Muscle of leg (tissue), 3 donors: ENCODE measurements at regions not wholly inside any gene's neighbourhood (a gene's known extent, or its start where the extent isn't known, plus 50 kb on each side); places are given as distances from the start of the nearest gene placed in this dataset.

Experiments
- DNase-seq: peaks from one replicate; pipeline ENCODE4 v3.0.0; 2013
- H3K27ac ChIP-seq: one replicate; pipeline ENCODE4 v1.5.1; 2013; ENCODE audit warnings: mild to moderate bottlenecking, low read length, control low read depth
- H3K27me3 ChIP-seq: one replicate; pipeline ENCODE4 v1.6.1; 2013; ENCODE audit warnings: low read length; ENCODE audit not compliant: control insufficient read depth, insufficient read depth
- H3K36me3 ChIP-seq: one replicate; pipeline ENCODE4 v1.6.1; 2013; ENCODE audit warnings: low read length; ENCODE audit not compliant: control insufficient read depth, insufficient read depth
- H3K4me1 ChIP-seq: one replicate; pipeline ENCODE4 v1.6.1; 2013; ENCODE audit warnings: low read length; ENCODE audit not compliant: control insufficient read depth, insufficient read depth
- H3K4me3 ChIP-seq: one replicate; pipeline ENCODE4 v1.5.1; 2013; ENCODE audit warnings: low read length, control low read depth
- H3K9me3 ChIP-seq: replicated peaks from 2 replicates; pipeline ENCODE4 v1.6.1; 2013; ENCODE audit warnings: low read depth, low read length; ENCODE audit not compliant: control insufficient read depth
- WGBS: methylation state at CpG from one replicate; pipeline ENCODE4 v1.1.5; 2013; ENCODE audit warnings: missing lambda C conversion rate; ENCODE audit not compliant: insufficient coverage; 5-methylcytosine and 5-hydroxymethylcytosine counted together

DNA sequence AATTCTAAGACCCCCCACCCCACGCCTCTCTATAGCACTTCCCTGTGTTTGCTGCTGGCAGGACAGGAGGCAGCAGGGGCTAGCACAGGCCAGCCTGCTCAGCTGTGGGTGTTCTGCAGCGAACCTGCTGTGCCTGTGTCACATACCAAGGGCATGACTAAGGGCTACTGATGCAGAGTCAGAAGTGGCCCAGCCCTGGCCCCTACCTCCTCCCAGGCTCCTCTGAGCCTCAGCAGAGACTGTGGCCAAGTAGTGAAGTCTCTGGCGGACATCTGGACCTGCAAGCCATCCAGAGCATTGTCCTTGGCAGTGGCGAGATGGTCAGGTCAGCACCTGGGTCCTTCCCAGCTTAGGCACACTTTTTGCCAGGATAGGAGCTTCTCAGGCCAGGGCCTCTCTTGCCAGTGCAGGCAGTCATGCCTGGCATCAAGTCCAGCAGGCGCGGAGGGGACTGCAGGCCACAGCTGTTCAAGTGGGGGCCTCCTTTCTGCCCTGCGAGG, 116.3 kb upstream of the RET start:
- 60% methylated on average over 6 of the region's 7 CpGs for WGBS
- peaks cover 51% of the 10 kb centered on the region for H3K4me1 ChIP-seq
- peaks cover 2% of the 10 kb centered on the region for H3K27me3 ChIP-seq
- peak; percentile 39 for DNase-seq
- H3K27ac ChIP-seq = peak overlapping the region; percentile 87
- H3K36me3 ChIP-seq = no peaks in the 10 kb centered on the region
- peaks cover 2% of the 10 kb centered on the region for H3K9me3 ChIP-seq
- no peak overlapping the region for H3K4me3 ChIP-seq

DNA sequence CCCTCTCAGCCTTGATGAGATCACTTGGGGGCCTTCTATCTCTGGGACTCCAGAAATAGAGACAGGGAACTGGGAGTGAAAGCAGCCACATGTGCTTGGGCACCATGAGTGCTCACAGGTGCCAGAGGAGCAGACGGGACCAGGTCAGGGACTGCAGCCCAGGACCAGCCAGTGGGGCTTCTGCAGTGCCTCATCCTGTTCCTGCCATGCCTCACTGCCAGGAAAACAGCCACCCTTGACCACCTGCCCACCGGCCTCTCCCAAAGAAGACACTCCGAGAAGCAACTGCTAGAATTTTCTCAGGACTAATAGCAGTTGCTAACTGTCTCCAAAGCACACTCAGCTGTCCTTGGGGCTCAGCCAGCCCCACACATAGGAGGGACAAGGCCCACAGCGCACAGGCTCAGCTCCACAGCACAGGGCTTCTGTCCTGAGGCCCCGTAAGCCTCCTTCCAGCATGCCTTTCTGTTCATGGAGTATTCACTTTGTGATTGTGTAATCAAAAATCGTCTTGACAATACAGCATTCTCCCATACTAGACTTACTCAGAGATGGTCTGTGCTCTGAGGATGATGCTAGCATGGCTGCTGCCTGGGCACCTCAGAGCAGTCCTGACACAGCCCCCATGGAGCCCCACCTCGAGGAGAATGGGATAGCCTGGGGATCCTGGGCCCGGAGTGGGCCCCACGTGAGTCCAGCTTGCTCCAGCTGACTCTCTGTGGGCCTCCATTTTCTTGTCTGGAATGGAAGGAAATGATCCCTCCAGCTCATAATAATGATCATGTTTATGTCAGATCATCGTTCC, 115.7 kb upstream of the RET start:
- Histone ChIP-seq H3K9me3 (peaks cover 2% of the 10 kb centered on the region), H3K36me3 (no peaks in the 10 kb centered on the region), H3K4me1 (peaks cover 51% of the 10 kb centered on the region), H3K27me3 (no peaks in the 10 kb centered on the region), H3K4me3 (no peak overlapping the region), H3K27ac (peak overlapping the region; percentile 87)
- WGBS = 70% methylated on average over 3 of the region's 10 CpGs
- DNase-seq = peak; percentile 89

GRCh38 chr10:42961796-42962109, 115.1 kb upstream of the RET start:
- no peaks in the 10 kb centered on the region for H3K9me3 ChIP-seq
- DNase-seq = peak; percentile 60
- peak overlapping the region; percentile 87 for H3K27ac ChIP-seq
- WGBS = 53% methylated on average over 4 of the region's 6 CpGs
- H3K36me3 ChIP-seq = no peaks in the 10 kb centered on the region
- no peaks in the 10 kb centered on the region for H3K27me3 ChIP-seq
- H3K4me1 ChIP-seq = peaks cover 51% of the 10 kb centered on the region
- H3K4me3 ChIP-seq = no peak overlapping the region

DNA sequence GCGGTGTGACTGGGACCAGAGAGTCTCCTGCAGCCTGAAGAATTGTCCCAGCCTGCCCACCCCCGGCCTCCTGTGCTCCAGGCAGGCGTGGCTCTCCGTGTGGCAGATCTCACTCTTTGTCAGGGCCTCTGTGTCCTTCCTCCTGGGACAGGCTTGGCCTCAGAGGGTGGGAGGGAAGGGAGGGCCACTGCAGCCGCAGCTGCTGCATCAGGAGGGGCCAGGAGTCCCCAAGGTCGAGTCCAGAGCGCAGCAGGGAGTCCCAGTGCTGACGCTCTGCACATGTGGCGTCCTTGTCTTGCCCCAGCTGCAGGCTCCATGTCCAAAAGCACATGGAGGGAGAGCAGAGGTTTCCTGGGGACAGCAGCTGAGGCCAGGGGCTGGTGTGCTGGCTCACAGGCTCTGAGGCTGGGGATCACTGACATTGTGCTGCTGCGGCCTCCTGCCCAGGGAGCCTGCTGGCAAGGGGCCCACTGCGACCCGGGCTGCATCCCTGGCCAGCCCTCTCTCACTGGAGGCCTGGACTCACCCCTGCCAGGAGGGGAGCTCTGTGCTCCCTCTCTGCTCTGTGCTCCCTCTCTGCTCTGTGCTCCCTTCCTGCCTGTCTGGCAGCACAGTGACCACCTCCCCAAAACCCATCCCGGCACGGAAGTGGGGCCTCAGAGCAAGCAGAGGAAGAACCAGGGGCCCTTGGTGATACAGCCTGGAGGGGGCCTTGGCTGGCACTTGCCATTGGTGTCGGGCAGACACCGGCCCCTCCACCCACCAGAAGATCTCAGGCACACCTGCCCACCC, 114.6 kb upstream of the RET start:
- peak; percentile 90 for DNase-seq
- Histone ChIP-seq H3K4me1 (peaks cover 51% of the 10 kb centered on the region), H3K4me3 (no peak overlapping the region), H3K36me3 (no peaks in the 10 kb centered on the region), H3K9me3 (no peaks in the 10 kb centered on the region), H3K27ac (peak overlapping the region; percentile 87), H3K27me3 (no peaks in the 10 kb centered on the region)
- 31% methylated on average over 14 of the region's 16 CpGs for WGBS

GRCh38 chr10:42962902-42963231, 114.0 kb upstream of the RET start:
- H3K36me3 ChIP-seq = no peaks in the 10 kb centered on the region
- H3K4me3 ChIP-seq = no peak overlapping the region
- DNase-seq = no peak
- WGBS = 98% methylated on average over 5 of the region's 5 CpGs
- H3K9me3 ChIP-seq = no peaks in the 10 kb centered on the region
- peak overlapping the region; percentile 87 for H3K27ac ChIP-seq
- H3K27me3 ChIP-seq = no peaks in the 10 kb centered on the region
- H3K4me1 ChIP-seq = peaks cover 50% of the 10 kb centered on the region

DNA sequence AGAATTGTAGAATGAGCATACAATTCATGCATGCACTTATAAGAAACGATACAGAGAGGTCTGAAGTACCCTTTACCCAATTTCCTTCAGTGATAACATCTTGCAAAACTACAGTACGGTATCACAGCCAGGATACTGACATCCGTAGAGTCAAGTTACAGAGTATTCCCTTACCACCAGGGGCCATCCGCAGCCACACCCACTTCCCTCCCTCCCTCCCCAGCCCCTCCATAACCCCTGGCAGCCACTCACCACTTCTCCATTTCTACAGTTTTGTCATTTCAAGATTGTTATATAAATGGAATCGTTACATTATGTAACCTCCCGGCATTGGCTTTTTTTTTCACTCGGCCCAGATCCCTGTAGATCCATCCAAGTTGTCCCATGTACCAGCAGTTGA, 113.6 kb upstream of the RET start:
- no peak overlapping the region for H3K27ac ChIP-seq
- no peaks in the 10 kb centered on the region for H3K36me3 ChIP-seq
- no peaks in the 10 kb centered on the region for H3K27me3 ChIP-seq
- DNase-seq = peak; percentile 20
- H3K4me1 ChIP-seq = peaks cover 46% of the 10 kb centered on the region
- no peak overlapping the region for H3K4me3 ChIP-seq
- no peaks in the 10 kb centered on the region for H3K9me3 ChIP-seq
- 45% methylated on average over 2 of the region's 7 CpGs for WGBS

DNA sequence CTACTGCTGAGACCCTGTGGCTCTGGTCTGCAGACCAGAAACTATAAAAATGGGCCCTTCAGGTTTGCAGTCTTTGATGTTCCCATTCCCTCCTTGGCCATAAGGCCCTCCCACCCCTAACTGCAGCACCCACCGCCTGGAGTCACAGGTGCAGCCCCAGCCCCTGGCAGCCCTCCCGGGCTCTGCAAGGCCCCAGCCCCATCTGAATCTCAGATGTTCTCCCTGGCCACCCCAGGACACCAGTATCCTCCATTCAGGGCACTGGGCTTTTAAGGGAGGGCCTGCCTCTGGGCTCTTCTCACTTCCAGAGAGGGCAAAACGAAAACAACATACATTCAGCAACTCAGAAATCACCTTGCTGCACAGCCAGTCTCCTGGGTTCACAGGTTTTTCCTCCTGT, 107.7 kb upstream of the RET start:
- 44% methylated on average over 3 of the region's 3 CpGs for WGBS
- DNase-seq = no peak
- Histone ChIP-seq H3K36me3 (no peaks in the 10 kb centered on the region), H3K27ac (no peak overlapping the region), H3K9me3 (no peaks in the 10 kb centered on the region), H3K4me1 (peaks cover 7% of the 10 kb centered on the region), H3K27me3 (no peaks in the 10 kb centered on the region), H3K4me3 (no peak overlapping the region)

GRCh38 chr10:42969909-42970308, 107.0 kb upstream of the RET start:
- Histone ChIP-seq H3K36me3 (no peaks in the 10 kb centered on the region), H3K4me3 (no peak overlapping the region), H3K27me3 (no peaks in the 10 kb centered on the region), H3K4me1 (peaks cover 7% of the 10 kb centered on the region), H3K9me3 (no peaks in the 10 kb centered on the region), H3K27ac (no peak overlapping the region)
- 90% methylated on average over 2 of the region's 6 CpGs for WGBS
- DNase-seq = no peak

- no peak for DNase-seq
- H3K9me3 ChIP-seq = no peaks in the 10 kb centered on the region
- no peaks in the 10 kb centered on the region for H3K27me3 ChIP-seq
- WGBS = 74% methylated on average over 13 of the region's 15 CpGs
- H3K4me3 ChIP-seq = no peak overlapping the region
- no peak overlapping the region for H3K27ac ChIP-seq
- peaks cover 7% of the 10 kb centered on the region for H3K4me1 ChIP-seq
- H3K36me3 ChIP-seq = no peaks in the 10 kb centered on the region
Observed at GRCh38 chr10:42970451-42971250, 106.2 kb upstream of the RET start.

- DNase-seq = no peak
- H3K4me1 ChIP-seq = peaks cover 7% of the 10 kb centered on the region
- no peaks in the 10 kb centered on the region for H3K36me3 ChIP-seq
- H3K27me3 ChIP-seq = no peaks in the 10 kb centered on the region
- no peak overlapping the region for H3K27ac ChIP-seq
- H3K9me3 ChIP-seq = no peaks in the 10 kb centered on the region
- H3K4me3 ChIP-seq = no peak overlapping the region
- WGBS = 70% methylated on average over 3 of the region's 4 CpGs
Observed at GRCh38 chr10:42971251-42971599, 105.6 kb upstream of the RET start.
